SU-DHL-6 (cell line): ENCODE measurements at regions not wholly inside any gene's neighbourhood (a gene's known extent, or its start where the extent isn't known, plus 50 kb on each side); places are given as distances from the start of the nearest gene placed in this dataset.

ENCODE experiments used
- EZH2phosphoT487 ChIP-seq: fragments of 200-600 bp; sonication (generic), shearing (Covaris generic); conservative IDR thresholded peaks from 2 replicates; pipeline ENCODE4 v1.6.1; 2018; ENCODE audit warnings: mild to moderate bottlenecking, antibody characterized with exemption, low read length, moderate library complexity, mixed read lengths
- TF ChIP-seq, protein P1 (sequence below): fragments of 200-600 bp; sonication (generic); IDR thresholded peaks from one replicate; pipeline ENCODE4 v1.5.1; 2017; ENCODE audit warnings: antibody characterized with exemption, mild to moderate bottlenecking, low read length, moderate library complexity; ENCODE audit not compliant: insufficient read depth, poor library complexity, severe bottlenecking

DNA sequence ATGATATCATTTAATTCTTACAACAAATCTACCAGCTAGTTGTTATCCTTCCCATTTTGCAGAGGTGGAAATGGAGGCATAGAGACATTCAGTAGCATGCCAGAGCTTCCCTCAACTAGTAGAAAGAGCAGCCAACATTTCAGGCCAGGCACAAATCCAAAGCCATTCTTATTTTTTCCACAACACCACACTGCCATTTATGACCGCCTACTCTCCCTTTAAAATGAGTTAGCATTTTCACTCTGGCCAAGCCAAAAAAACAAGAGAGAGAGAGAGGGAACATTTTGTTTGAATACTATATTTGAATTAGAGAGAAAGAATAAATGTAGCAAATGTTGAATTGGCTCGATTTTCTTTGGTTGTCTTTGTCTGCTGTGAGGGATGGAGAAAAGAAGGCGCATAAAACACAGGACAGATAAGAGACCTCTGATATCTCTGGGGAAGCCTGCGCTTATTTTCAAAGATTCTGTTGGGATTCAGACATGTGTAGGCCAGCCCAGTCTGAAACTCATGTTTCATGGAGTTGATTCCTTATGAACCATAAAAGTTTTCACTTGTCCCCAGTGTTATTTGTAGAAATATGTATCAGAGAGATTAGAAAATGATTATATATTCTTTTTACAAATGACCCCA is 265.7 kb downstream of the RAB28 start:
- TF ChIP-seq, protein P1, sequence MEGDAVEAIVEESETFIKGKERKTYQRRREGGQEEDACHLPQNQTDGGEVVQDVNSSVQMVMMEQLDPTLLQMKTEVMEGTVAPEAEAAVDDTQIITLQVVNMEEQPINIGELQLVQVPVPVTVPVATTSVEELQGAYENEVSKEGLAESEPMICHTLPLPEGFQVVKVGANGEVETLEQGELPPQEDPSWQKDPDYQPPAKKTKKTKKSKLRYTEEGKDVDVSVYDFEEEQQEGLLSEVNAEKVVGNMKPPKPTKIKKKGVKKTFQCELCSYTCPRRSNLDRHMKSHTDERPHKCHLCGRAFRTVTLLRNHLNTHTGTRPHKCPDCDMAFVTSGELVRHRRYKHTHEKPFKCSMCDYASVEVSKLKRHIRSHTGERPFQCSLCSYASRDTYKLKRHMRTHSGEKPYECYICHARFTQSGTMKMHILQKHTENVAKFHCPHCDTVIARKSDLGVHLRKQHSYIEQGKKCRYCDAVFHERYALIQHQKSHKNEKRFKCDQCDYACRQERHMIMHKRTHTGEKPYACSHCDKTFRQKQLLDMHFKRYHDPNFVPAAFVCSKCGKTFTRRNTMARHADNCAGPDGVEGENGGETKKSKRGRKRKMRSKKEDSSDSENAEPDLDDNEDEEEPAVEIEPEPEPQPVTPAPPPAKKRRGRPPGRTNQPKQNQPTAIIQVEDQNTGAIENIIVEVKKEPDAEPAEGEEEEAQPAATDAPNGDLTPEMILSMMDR, result no peak
- TF ChIP-seq EZH2phosphoT487, result no peak
